GM12875 (cell line): ENCODE measurements at regions not wholly inside any gene's neighbourhood (a gene's known extent, or its start where the extent isn't known, plus 50 kb on each side); places are given as distances from the start of the nearest gene placed in this dataset.

Experiments used
- H3K4me3 ChIP-seq: one replicate; pipeline ENCODE4 v1.5.1; 2011; ENCODE audit warnings: low read depth, low read length, control low read depth
- CTCF ChIP-seq: IDR thresholded peaks from 2 replicates; pipeline ENCODE4 v1.5.1; 2011; ENCODE audit warnings: low read depth, mild to moderate bottlenecking, control low read depth, inconsistent platforms, low read length, moderate library complexity, borderline replicate concordance; ENCODE audit not compliant: insufficient read depth

- TF ChIP-seq CTCF, result no peak
Observed at GRCh38 chr5:124462751-124463150, 283.7 kb downstream of the ZNF608 start.

GRCh38 chr5:124461941-124462340 is 284.5 kb downstream of the ZNF608 start:
- no peak for TF ChIP-seq CTCF
- H3K4me3 ChIP-seq, result no peak overlapping the region

More at GRCh38 chr5:124462751-124463150, 283.7 kb downstream of the ZNF608 start:
- H3K4me3 ChIP-seq, result no peak overlapping the region

DNA sequence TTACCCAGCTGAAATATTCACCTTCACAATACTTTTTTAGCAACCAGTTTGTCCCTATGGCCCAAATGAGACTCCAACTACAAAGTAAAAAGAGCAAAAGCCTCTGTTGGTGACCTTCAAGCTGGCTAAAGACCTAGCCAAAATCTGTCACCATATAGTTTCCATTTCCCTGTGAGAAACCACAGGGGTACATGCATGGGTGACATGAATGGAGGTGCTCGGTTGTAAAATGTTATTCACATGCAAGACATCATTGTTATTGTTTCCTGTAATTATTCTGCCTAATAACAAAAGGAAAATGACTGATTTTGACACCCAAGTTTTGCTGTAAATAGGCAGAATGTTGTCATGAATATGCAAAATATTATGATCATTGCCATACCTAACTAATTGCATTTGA is 285.3 kb downstream of the ZNF608 start:
- H3K4me3 ChIP-seq, result no peak overlapping the region
- no peak for TF ChIP-seq CTCF

DNA sequence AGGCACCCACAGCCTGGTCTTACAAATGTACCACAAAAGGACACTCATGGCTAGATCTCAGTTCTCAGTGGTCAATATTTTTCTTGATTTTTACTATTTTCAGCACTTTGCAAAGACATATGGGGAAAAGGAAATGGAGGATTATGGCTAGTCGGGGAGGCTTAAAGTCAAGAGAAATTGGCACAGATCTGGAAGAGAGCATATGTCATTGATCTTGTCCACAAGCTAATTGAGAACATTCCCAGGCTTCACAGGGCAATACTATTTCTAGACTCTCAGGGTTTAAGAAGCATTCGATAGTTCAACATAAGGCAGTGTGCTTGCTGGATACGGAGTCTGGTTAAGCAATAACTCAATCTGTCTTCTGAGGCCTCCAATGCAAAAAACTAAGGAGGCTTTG is 285.8 kb downstream of the ZNF608 start:
- H3K4me3 ChIP-seq, result no peak overlapping the region
- TF ChIP-seq CTCF, result no peak

DNA sequence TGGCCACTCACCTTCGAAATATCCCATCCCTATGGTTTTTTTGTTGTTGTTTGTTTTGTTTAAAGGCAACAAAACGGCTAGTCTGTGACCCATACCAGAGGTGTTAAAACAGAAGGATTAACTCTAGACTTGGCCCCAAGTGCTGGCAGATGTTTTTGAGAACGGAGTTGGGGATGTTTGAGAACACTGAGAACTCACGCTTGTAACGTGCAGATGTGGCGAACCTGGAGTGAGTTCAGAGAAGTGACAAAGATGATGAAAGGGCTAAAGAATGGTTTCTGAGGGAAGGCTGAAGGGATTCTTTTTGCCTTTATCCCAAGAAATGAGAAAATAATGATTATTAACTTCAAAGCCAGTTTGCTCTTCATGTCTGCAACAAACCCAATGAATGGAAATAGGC is 286.5 kb downstream of the ZNF608 start:
- H3K4me3 ChIP-seq, result no peak overlapping the region
- no peak for TF ChIP-seq CTCF

GRCh38 chr5:124457901-124458300 is 288.5 kb downstream of the ZNF608 start:
- no peak for TF ChIP-seq CTCF
- no peak overlapping the region for H3K4me3 ChIP-seq

GRCh38 chr5:124457101-124457500 is 289.3 kb downstream of the ZNF608 start:
- no peak for TF ChIP-seq CTCF
- no peak overlapping the region for H3K4me3 ChIP-seq
